ENCODE measurements at regions not wholly inside any gene's neighbourhood (a gene's known extent, or its start where the extent isn't known, plus 50 kb on each side); places are given as distances from the start of the nearest gene placed in this dataset.

DNA sequence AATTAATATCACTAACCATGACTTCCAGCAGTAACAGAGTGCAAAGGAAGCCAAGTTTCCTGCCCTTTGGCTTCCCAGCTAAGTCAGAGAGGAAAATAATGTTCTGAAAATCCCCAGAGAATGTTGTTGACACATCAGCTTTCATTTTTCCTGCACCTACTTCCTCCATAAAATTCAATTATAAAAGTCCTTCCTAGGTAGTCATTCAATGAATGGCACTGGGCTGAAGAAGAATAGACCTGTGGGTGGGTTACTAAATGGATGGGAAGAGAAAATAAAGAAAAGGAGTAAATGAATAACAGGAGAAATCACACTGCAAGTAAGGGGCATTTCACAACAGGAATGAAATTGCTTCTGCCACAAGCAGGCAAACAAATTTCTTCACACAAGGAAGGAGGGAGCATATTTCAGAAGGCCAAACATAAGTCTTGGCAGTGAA is 73.2 kb upstream of the MDM1 start:
- TF ChIP-seq ZNF274 (IDR thresholded peaks at IDR 0.05; ENCODE audit: low read depth, low read length) (no peak), SUZ12 (IDR thresholded peaks at IDR 0.05; ENCODE audit: extremely low read depth, insufficient read depth, insufficient read length) (no peak)
